KMS-11 (cell line): ENCODE measurements at regions not wholly inside any gene's neighbourhood (a gene's known extent, or its start where the extent isn't known, plus 50 kb on each side); places are given as distances from the start of the nearest gene placed in this dataset.

Experiments
- H2AFZ ChIP-seq: fragments of 200-600 bp; sonication (generic); 2 replicates; pipeline ENCODE4 v1.6.1; 2016; ENCODE audit warnings: antibody characterized with exemption, mixed run types, low read depth
- H3K27ac ChIP-seq: fragments of 200-600 bp; sonication (generic); 2 replicates; pipeline ENCODE4 v1.6.1; 2016; ENCODE audit warnings: mild to moderate bottlenecking, mixed run types
- H3K27me3 ChIP-seq: fragments of 200-600 bp; sonication (generic); 2 replicates; pipeline ENCODE4 v1.6.1; 2017; ENCODE audit warnings: mild to moderate bottlenecking, low read depth, mixed run types, moderate library complexity; ENCODE audit not compliant: insufficient read depth
- H3K36me3 ChIP-seq: fragments of 200-600 bp; sonication (generic); 2 replicates; pipeline ENCODE4 v1.6.1; 2017; ENCODE audit warnings: mild to moderate bottlenecking, mixed run types; ENCODE audit not compliant: insufficient read depth
- H3K4me1 ChIP-seq: fragments of 200-600 bp; sonication (generic); 2 replicates; pipeline ENCODE4 v1.6.1; 2016; ENCODE audit warnings: mild to moderate bottlenecking, low read depth, mixed run types; ENCODE audit not compliant: poor library complexity, severe bottlenecking
- H3K4me2 ChIP-seq: fragments of 200-600 bp; sonication (generic); 2 replicates; pipeline ENCODE4 v1.7.0; 2016; ENCODE audit warnings: mild to moderate bottlenecking, mixed run types
- H3K4me3 ChIP-seq: fragments of 200-600 bp; sonication (generic); IDR thresholded peaks from 2 replicates; pipeline ENCODE4 v1.6.1; 2017; ENCODE audit warnings: low read depth, low read length, mixed read lengths; ENCODE audit not compliant: insufficient read depth
- H3K79me2 ChIP-seq: fragments of 200-600 bp; sonication (generic); 2 replicates; pipeline ENCODE4 v1.6.1; 2016; ENCODE audit warnings: low read depth, mixed run types; ENCODE audit not compliant: insufficient read depth
- H3K9ac ChIP-seq: fragments of 200-600 bp; sonication (generic); 2 replicates; pipeline ENCODE4 v1.6.1; 2016; ENCODE audit warnings: mild to moderate bottlenecking, mixed run types
- H4K20me1 ChIP-seq: fragments of 200-600 bp; sonication (generic); 2 replicates; pipeline ENCODE4 v1.6.1; 2016; ENCODE audit warnings: mild to moderate bottlenecking, mixed run types; ENCODE audit not compliant: insufficient read depth
- TF ChIP-seq, protein P1 (sequence below): fragments of 200-600 bp; sonication (generic); conservative IDR thresholded peaks from 2 replicates; pipeline ENCODE4 v1.6.1; 2017; ENCODE audit warnings: low read depth, mild to moderate bottlenecking, antibody characterized with exemption, low read length, moderate library complexity, mixed read lengths

GRCh38 chr6:74311431-74311830, 615.4 kb downstream of the CD109 start:
- no peaks in the 10 kb centered on the region for H3K79me2 ChIP-seq
- no peaks in the 10 kb centered on the region for H3K27me3 ChIP-seq
- H2AFZ ChIP-seq, result no peak overlapping the region
- H3K4me1 ChIP-seq, result no peaks in the 10 kb centered on the region
- no peak overlapping the region for H3K27ac ChIP-seq
- no peaks in the 10 kb centered on the region for H3K36me3 ChIP-seq
- no peak overlapping the region for H3K4me2 ChIP-seq
- no peak overlapping the region for H3K9ac ChIP-seq
- H3K4me3 ChIP-seq, result no peak overlapping the region
- H4K20me1 ChIP-seq, result no peaks in the 10 kb centered on the region
- TF ChIP-seq, protein P1, sequence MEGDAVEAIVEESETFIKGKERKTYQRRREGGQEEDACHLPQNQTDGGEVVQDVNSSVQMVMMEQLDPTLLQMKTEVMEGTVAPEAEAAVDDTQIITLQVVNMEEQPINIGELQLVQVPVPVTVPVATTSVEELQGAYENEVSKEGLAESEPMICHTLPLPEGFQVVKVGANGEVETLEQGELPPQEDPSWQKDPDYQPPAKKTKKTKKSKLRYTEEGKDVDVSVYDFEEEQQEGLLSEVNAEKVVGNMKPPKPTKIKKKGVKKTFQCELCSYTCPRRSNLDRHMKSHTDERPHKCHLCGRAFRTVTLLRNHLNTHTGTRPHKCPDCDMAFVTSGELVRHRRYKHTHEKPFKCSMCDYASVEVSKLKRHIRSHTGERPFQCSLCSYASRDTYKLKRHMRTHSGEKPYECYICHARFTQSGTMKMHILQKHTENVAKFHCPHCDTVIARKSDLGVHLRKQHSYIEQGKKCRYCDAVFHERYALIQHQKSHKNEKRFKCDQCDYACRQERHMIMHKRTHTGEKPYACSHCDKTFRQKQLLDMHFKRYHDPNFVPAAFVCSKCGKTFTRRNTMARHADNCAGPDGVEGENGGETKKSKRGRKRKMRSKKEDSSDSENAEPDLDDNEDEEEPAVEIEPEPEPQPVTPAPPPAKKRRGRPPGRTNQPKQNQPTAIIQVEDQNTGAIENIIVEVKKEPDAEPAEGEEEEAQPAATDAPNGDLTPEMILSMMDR, result no peak

- no peak overlapping the region for H3K27ac ChIP-seq
- no peaks in the 10 kb centered on the region for H3K4me1 ChIP-seq
- H3K27me3 ChIP-seq, result no peaks in the 10 kb centered on the region
- no peak overlapping the region for H2AFZ ChIP-seq
- no peak overlapping the region for H3K9ac ChIP-seq
- H3K4me3 ChIP-seq, result no peak overlapping the region
- no peaks in the 10 kb centered on the region for H3K79me2 ChIP-seq
- H3K4me2 ChIP-seq, result no peak overlapping the region
- H4K20me1 ChIP-seq, result no peaks in the 10 kb centered on the region
- TF ChIP-seq, protein P1, result no peak
- no peaks in the 10 kb centered on the region for H3K36me3 ChIP-seq
These were observed 593.9 kb downstream of the CD109 start for GRCh38 chr6:74289884-74290283.

DNA sequence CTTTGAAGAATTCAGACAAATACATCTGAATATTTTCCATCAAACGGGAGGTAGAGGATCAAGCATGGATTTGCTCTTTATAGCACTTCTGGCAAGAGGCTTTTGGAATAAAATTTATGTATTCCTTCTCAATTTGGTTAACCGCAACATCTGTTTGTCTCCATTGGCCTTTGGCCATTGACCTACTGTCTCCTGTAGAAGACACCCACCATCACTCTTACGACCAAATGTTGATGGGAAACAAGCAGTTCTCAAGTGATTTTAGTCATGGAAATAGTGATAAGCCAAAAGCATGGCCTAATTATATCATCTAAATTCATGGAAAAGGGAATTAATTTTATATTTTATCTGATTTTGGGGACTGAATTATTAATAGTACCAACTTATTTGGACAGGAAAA, 591.9 kb downstream of the CD109 start:
- no peaks in the 10 kb centered on the region for H3K79me2 ChIP-seq
- H4K20me1 ChIP-seq, result no peaks in the 10 kb centered on the region
- TF ChIP-seq, protein P1, result no peak
- no peak overlapping the region for H3K9ac ChIP-seq
- H3K4me3 ChIP-seq, result no peak overlapping the region
- no peak overlapping the region for H3K27ac ChIP-seq
- H3K36me3 ChIP-seq, result no peaks in the 10 kb centered on the region
- no peak overlapping the region for H2AFZ ChIP-seq
- no peaks in the 10 kb centered on the region for H3K27me3 ChIP-seq
- H3K4me2 ChIP-seq, result no peak overlapping the region
- H3K4me1 ChIP-seq, result no peaks in the 10 kb centered on the region

DNA sequence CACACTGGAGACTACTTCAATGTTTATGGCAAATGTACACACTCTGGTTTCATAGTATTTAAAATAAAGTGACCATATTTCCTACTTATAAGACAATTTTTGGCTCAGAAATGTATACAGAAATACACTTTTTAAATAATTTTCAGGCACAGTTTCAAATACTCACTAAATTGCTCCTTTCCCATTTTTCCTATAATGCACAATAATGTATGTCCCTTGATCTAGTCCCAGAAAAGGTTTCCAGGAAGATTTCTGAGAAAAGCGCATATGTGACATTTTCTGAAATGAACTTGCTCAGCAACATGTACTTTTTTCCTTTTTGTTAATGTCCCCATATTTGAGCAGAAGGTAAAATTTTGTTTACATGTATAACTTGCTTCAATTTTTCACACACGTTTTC, 591.4 kb downstream of the CD109 start:
- no peaks in the 10 kb centered on the region for H3K79me2 ChIP-seq
- TF ChIP-seq, protein P1, result no peak
- no peaks in the 10 kb centered on the region for H3K27me3 ChIP-seq

More for the DNA sequence above, 591.4 kb downstream of the CD109 start:
- no peak overlapping the region for H2AFZ ChIP-seq
- H3K36me3 ChIP-seq, result no peaks in the 10 kb centered on the region
- H3K4me2 ChIP-seq, result no peak overlapping the region
- no peak overlapping the region for H3K4me3 ChIP-seq
- H3K9ac ChIP-seq, result no peak overlapping the region
- H3K27ac ChIP-seq, result no peak overlapping the region
- no peaks in the 10 kb centered on the region for H3K4me1 ChIP-seq
- no peaks in the 10 kb centered on the region for H4K20me1 ChIP-seq
